HG02981 (cell line): ENCODE measurements at regions not wholly inside any gene's neighbourhood (a gene's known extent, or its start where the extent isn't known, plus 50 kb on each side); places are given as distances from the start of the nearest gene placed in this dataset.
"Not testable (repeated sequence)": the region's sequence is repeated elsewhere in the genome, so short reads cannot be mapped to it uniquely, and the experiment has no call there.

Experiments
- ATAC-seq: cut with Tn5 transposase; IDR thresholded peaks from one replicate; pipeline ENCODE4 v1.9.1; 2021; ENCODE audit warnings: mild to moderate bottlenecking, moderate library complexity; ENCODE audit not compliant: unreplicated experiment

GRCh38 chr3:20668411-20668810, 482.4 kb upstream of the SGO1 start:
- ATAC-seq, result no peak

- no peak for ATAC-seq
Measured at GRCh38 chr3:20666091-20666490, 480.1 kb upstream of the SGO1 start.

- ATAC-seq, result no peak
Measured at GRCh38 chr3:20658491-20658890, 472.5 kb upstream of the SGO1 start.

GRCh38 chr3:20657560-20657959, 471.6 kb upstream of the SGO1 start:
- ATAC-seq, result no peak

- no peak for ATAC-seq
Measured at GRCh38 chr3:20652231-20652986, 466.4 kb upstream of the SGO1 start.

GRCh38 chr3:20648921-20649381, 462.9 kb upstream of the SGO1 start:
- no peak for ATAC-seq

GRCh38 chr3:20648294-20648693, 462.3 kb upstream of the SGO1 start:
- ATAC-seq, result no peak

GRCh38 chr3:20646425-20646824, 460.4 kb upstream of the SGO1 start:
- no peak for ATAC-seq

GRCh38 chr3:20645340-20645739, 459.3 kb upstream of the SGO1 start:
- no peak for ATAC-seq

GRCh38 chr3:20637729-20638128, 451.7 kb upstream of the SGO1 start:
- ATAC-seq, result no peak

GRCh38 chr3:20622304-20622703, 436.3 kb upstream of the SGO1 start:
- no peak for ATAC-seq

- ATAC-seq, result not testable (repeated sequence)
Measured at GRCh38 chr3:20618621-20619020, 432.6 kb upstream of the SGO1 start.

GRCh38 chr3:20618181-20618580, 432.2 kb upstream of the SGO1 start:
- not testable (repeated sequence) for ATAC-seq

- ATAC-seq, result not testable (repeated sequence)
Measured at GRCh38 chr3:20615982-20616381, 430.0 kb upstream of the SGO1 start.

GRCh38 chr3:20608054-20608738, 422.2 kb upstream of the SGO1 start:
- no peak for ATAC-seq

- ATAC-seq, result no peak
Measured at GRCh38 chr3:20604659-20605058, 418.7 kb upstream of the SGO1 start.

GRCh38 chr3:20589275-20589674, 403.3 kb upstream of the SGO1 start:
- ATAC-seq, result no peak

- no peak for ATAC-seq
Measured at GRCh38 chr3:20588781-20589180, 402.8 kb upstream of the SGO1 start.

GRCh38 chr3:20583648-20584047, 397.6 kb upstream of the SGO1 start:
- ATAC-seq, result no peak

GRCh38 chr3:20576228-20576627, 390.2 kb upstream of the SGO1 start:
- ATAC-seq, result no peak

- ATAC-seq, result no peak
Measured at GRCh38 chr3:20575146-20575545, 389.1 kb upstream of the SGO1 start.

- no peak for ATAC-seq
Measured at GRCh38 chr3:20574746-20575145, 388.7 kb upstream of the SGO1 start.
